GM23338 (cell line): ENCODE measurements at regions not wholly inside any gene's neighbourhood (a gene's known extent, or its start where the extent isn't known, plus 50 kb on each side); places are given as distances from the start of the nearest gene placed in this dataset.
"Not testable (repeated sequence)": the region's sequence is repeated elsewhere in the genome, so short reads cannot be mapped to it uniquely, and the experiment has no call there.

Experiments used
- ATAC-seq: fragments of 200-7000 bp; cut with Tn5 transposase; 3 replicates; pipeline ENCODE4 v1.9.1; 2020
- DNase-seq: peaks from one replicate; pipeline ENCODE4 v3.0.0-alpha.2; 2015; ENCODE audit warnings: low spot score
- H2AFZ ChIP-seq: fragments of 200-600 bp; sonication (generic); 2 replicates; pipeline ENCODE4 v1.8.0; 2016; ENCODE audit warnings: antibody characterized with exemption, mild to moderate bottlenecking, moderate library complexity
- H3F3A ChIP-seq: fragments of 200-600 bp; sonication (generic); replicated peaks from 2 replicates; pipeline ENCODE4 v1.8.0; 2017; ENCODE audit warnings: antibody characterized with exemption, mixed run types, low read depth
- H3K27ac ChIP-seq: fragments of 200-600 bp; sonication (generic); 2 replicates; pipeline ENCODE4 v1.6.1; 2016; ENCODE audit warnings: low read depth
- H3K27me3 ChIP-seq: fragments of 200-600 bp; sonication (generic); 2 replicates; pipeline ENCODE4 v1.8.0; 2016; ENCODE audit warnings: mild to moderate bottlenecking, mixed run types, moderate library complexity; ENCODE audit not compliant: insufficient read depth
- H3K36me3 ChIP-seq: fragments of 200-600 bp; sonication (generic); 2 replicates; pipeline ENCODE4 v1.8.0; 2016; ENCODE audit warnings: mild to moderate bottlenecking; ENCODE audit not compliant: insufficient read depth
- H3K4me1 ChIP-seq: fragments of 200-600 bp; sonication (generic); 2 replicates; pipeline ENCODE4 v1.8.0; 2016; ENCODE audit warnings: mild to moderate bottlenecking, moderate library complexity; ENCODE audit not compliant: insufficient read depth
- H3K4me2 ChIP-seq: fragments of 200-600 bp; sonication (generic); 2 replicates; pipeline ENCODE4 v1.7.1; 2017; ENCODE audit warnings: mixed run types
- H3K4me3 ChIP-seq: fragments of 200-600 bp; sonication (generic); 2 replicates; pipeline ENCODE4 v1.6.1; 2016; ENCODE audit warnings: mixed run types
- H3K79me2 ChIP-seq: fragments of 200-600 bp; sonication (generic); replicated peaks from 2 replicates; pipeline ENCODE4 v1.8.0; 2017; ENCODE audit warnings: mild to moderate bottlenecking; ENCODE audit not compliant: insufficient read depth
- H3K9me2 ChIP-seq: fragments of 200-600 bp; sonication (generic); 2 replicates; pipeline ENCODE4 v1.8.0; 2017; ENCODE audit not compliant: insufficient read depth
- H4K20me1 ChIP-seq: fragments of 200-600 bp; sonication (generic); replicated peaks from 2 replicates; pipeline ENCODE4 v1.8.0; 2017; ENCODE audit warnings: mild to moderate bottlenecking; ENCODE audit not compliant: insufficient read depth
- H3K27ac Mint-ChIP-seq: 2 replicates; pipeline ENCODE4 v1.8.0; 2020; ENCODE audit warnings: inconsistent platforms, mild to moderate bottlenecking, moderate library complexity, mixed read lengths
- H3K27me3 Mint-ChIP-seq: 3 replicates; pipeline ENCODE4 v1.8.0; 2022; ENCODE audit warnings: low read depth, mild to moderate bottlenecking, moderate library complexity, mixed read lengths, inconsistent platforms; ENCODE audit not compliant: insufficient read depth, poor library complexity
- H3K36me3 Mint-ChIP-seq: 3 replicates; pipeline ENCODE4 v1.8.0; 2021; ENCODE audit warnings: low read depth, mild to moderate bottlenecking, inconsistent platforms, moderate library complexity, mixed read lengths
- H3K4me1 Mint-ChIP-seq: 3 replicates; pipeline ENCODE4 v1.8.0; 2020; ENCODE audit warnings: mild to moderate bottlenecking, inconsistent platforms, mixed read lengths
- H3K4me3 Mint-ChIP-seq: 3 replicates; pipeline ENCODE4 v1.8.0; 2021; ENCODE audit warnings: moderate library complexity, mild to moderate bottlenecking, inconsistent platforms, mixed read lengths
- H3K9me3 Mint-ChIP-seq: 3 replicates; pipeline ENCODE4 v1.8.0; 2020; ENCODE audit warnings: moderate library complexity, mild to moderate bottlenecking, inconsistent platforms, mixed read lengths

- not testable (repeated sequence) for H3K9me3 Mint-ChIP-seq
Measured at GRCh38 chr9:61984513-61984912, 794.7 kb downstream of the SPATA31A7 start.

GRCh38 chr9:61992110-61992509, 802.3 kb downstream of the SPATA31A7 start:
- not testable (repeated sequence) for H3K79me2 ChIP-seq, H3K4me1 Mint-ChIP-seq, H3K9me2 ChIP-seq, H3K27ac ChIP-seq, H4K20me1 ChIP-seq, ATAC-seq, H3K4me3 ChIP-seq, DNase-seq, H3K27me3 ChIP-seq, H3K4me1 ChIP-seq, H3K4me2 ChIP-seq, H3K36me3 ChIP-seq, H3K4me3 Mint-ChIP-seq, H2AFZ ChIP-seq, H3F3A ChIP-seq, H3K27ac Mint-ChIP-seq
- Mint-ChIP-seq H3K9me3 (peaks cover 14% of the 10 kb centered on the region), H3K27me3 (peaks cover 10% of the 10 kb centered on the region), H3K36me3 (peaks cover 11% of the 10 kb centered on the region)

More at GRCh38 chr9:61984513-61984912, 794.7 kb downstream of the SPATA31A7 start:
- not testable (repeated sequence) for H3K4me3 Mint-ChIP-seq, ATAC-seq, H3K9me2 ChIP-seq, H3K27ac ChIP-seq, H3K4me2 ChIP-seq, H3K27ac Mint-ChIP-seq, DNase-seq, H3K27me3 Mint-ChIP-seq, H3K79me2 ChIP-seq, H3K27me3 ChIP-seq, H3K4me3 ChIP-seq, H3K36me3 ChIP-seq, H2AFZ ChIP-seq, H3K36me3 Mint-ChIP-seq, H3K4me1 ChIP-seq, H3F3A ChIP-seq, H3K4me1 Mint-ChIP-seq, H4K20me1 ChIP-seq

- H3K36me3 Mint-ChIP-seq, H2AFZ ChIP-seq, H3K79me2 ChIP-seq, ATAC-seq, H3K27ac ChIP-seq, H3K4me2 ChIP-seq, H3F3A ChIP-seq, DNase-seq, H3K9me3 Mint-ChIP-seq, H3K4me1 ChIP-seq, H3K4me3 ChIP-seq, H4K20me1 ChIP-seq, H3K4me1 Mint-ChIP-seq, H3K36me3 ChIP-seq, H3K4me3 Mint-ChIP-seq, H3K27me3 Mint-ChIP-seq, H3K9me2 ChIP-seq, H3K27ac Mint-ChIP-seq, H3K27me3 ChIP-seq: not testable (repeated sequence)
Measured at GRCh38 chr9:62032441-62032840, 842.6 kb downstream of the SPATA31A7 start.

GRCh38 chr9:62038260-62038659, 848.4 kb downstream of the SPATA31A7 start:
- not testable (repeated sequence) for H3K4me3 ChIP-seq, H3K36me3 Mint-ChIP-seq, H3K4me1 Mint-ChIP-seq, H3F3A ChIP-seq, DNase-seq, ATAC-seq, H3K9me2 ChIP-seq, H4K20me1 ChIP-seq, H3K4me2 ChIP-seq, H3K36me3 ChIP-seq, H3K27me3 ChIP-seq, H3K9me3 Mint-ChIP-seq, H2AFZ ChIP-seq, H3K79me2 ChIP-seq, H3K4me1 ChIP-seq, H3K4me3 Mint-ChIP-seq, H3K27ac ChIP-seq, H3K27ac Mint-ChIP-seq, H3K27me3 Mint-ChIP-seq

GRCh38 chr9:62058155-62058554, 868.3 kb downstream of the SPATA31A7 start:
- not testable (repeated sequence) for H3K27me3 ChIP-seq, H3K4me1 Mint-ChIP-seq, H4K20me1 ChIP-seq, H3K4me3 ChIP-seq, H3K9me2 ChIP-seq, H3K36me3 Mint-ChIP-seq, H3F3A ChIP-seq, H3K27ac ChIP-seq, H3K27me3 Mint-ChIP-seq, DNase-seq, ATAC-seq, H3K4me1 ChIP-seq, H3K36me3 ChIP-seq, H3K4me2 ChIP-seq, H3K9me3 Mint-ChIP-seq, H3K4me3 Mint-ChIP-seq, H2AFZ ChIP-seq, H3K27ac Mint-ChIP-seq, H3K79me2 ChIP-seq

GRCh38 chr9:62071043-62071442, 881.2 kb downstream of the SPATA31A7 start:
- not testable (repeated sequence) for H3K9me3 Mint-ChIP-seq, H3K27ac Mint-ChIP-seq

GRCh38 chr9:62073401-62073800, 883.6 kb downstream of the SPATA31A7 start:
- not testable (repeated sequence) for DNase-seq, H2AFZ ChIP-seq, H3K4me1 Mint-ChIP-seq, H3K4me1 ChIP-seq, H3K36me3 Mint-ChIP-seq, H3K4me3 ChIP-seq, H3K27ac ChIP-seq, H3F3A ChIP-seq, H3K4me3 Mint-ChIP-seq, H3K27ac Mint-ChIP-seq, H3K79me2 ChIP-seq, H3K4me2 ChIP-seq, H3K9me2 ChIP-seq, H3K9me3 Mint-ChIP-seq, H3K36me3 ChIP-seq, H3K27me3 ChIP-seq, H4K20me1 ChIP-seq, H3K27me3 Mint-ChIP-seq
- peak; percentile 88 for ATAC-seq

More at GRCh38 chr9:62071043-62071442, 881.2 kb downstream of the SPATA31A7 start:
- not testable (repeated sequence) for H3F3A ChIP-seq, H3K36me3 ChIP-seq, H2AFZ ChIP-seq, H3K9me2 ChIP-seq, H3K79me2 ChIP-seq, H3K4me1 ChIP-seq, H3K27me3 Mint-ChIP-seq, H3K4me2 ChIP-seq, H3K4me1 Mint-ChIP-seq, ATAC-seq, H4K20me1 ChIP-seq, DNase-seq, H3K4me3 ChIP-seq, H3K36me3 Mint-ChIP-seq, H3K27me3 ChIP-seq, H3K27ac ChIP-seq, H3K4me3 Mint-ChIP-seq
